Cardiac fibroblast (primary cell): ENCODE measurements at regions not wholly inside any gene's neighbourhood (a gene's known extent, or its start where the extent isn't known, plus 50 kb on each side); places are given as distances from the start of the nearest gene placed in this dataset.

ENCODE experiments used
- DNase-seq, 2 donors: peaks; one replicate each; pipeline versions ENCODE4 v3.0.0 to v3.0.0-alpha.2; 2010; ENCODE audit warnings: low read depth in 2 of 2
- H3K4me3 ChIP-seq, 2 donors: replicated peaks in 1 of 2; 1 replicate in 1 of 2; 2 replicates in 1 of 2; pipeline ENCODE4 v1.5.1; 2011; ENCODE audit warnings: low read depth in 2 of 2, low read length in 2 of 2, mild to moderate bottlenecking in 2 of 2, moderate library complexity in 1 of 2
- TF ChIP-seq, protein P1 (sequence below): IDR thresholded peaks from one replicate; pipeline ENCODE4 v1.5.1; 2011; ENCODE audit warnings: low read depth, mild to moderate bottlenecking, low read length, inconsistent platforms

GRCh38 chr22:49373289-49373666, 454.4 kb downstream of the BRD1 start:
- DNase-seq = no peak
- H3K4me3 ChIP-seq = no peak overlapping the region
- TF ChIP-seq, protein P1, sequence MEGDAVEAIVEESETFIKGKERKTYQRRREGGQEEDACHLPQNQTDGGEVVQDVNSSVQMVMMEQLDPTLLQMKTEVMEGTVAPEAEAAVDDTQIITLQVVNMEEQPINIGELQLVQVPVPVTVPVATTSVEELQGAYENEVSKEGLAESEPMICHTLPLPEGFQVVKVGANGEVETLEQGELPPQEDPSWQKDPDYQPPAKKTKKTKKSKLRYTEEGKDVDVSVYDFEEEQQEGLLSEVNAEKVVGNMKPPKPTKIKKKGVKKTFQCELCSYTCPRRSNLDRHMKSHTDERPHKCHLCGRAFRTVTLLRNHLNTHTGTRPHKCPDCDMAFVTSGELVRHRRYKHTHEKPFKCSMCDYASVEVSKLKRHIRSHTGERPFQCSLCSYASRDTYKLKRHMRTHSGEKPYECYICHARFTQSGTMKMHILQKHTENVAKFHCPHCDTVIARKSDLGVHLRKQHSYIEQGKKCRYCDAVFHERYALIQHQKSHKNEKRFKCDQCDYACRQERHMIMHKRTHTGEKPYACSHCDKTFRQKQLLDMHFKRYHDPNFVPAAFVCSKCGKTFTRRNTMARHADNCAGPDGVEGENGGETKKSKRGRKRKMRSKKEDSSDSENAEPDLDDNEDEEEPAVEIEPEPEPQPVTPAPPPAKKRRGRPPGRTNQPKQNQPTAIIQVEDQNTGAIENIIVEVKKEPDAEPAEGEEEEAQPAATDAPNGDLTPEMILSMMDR = no peak

DNA sequence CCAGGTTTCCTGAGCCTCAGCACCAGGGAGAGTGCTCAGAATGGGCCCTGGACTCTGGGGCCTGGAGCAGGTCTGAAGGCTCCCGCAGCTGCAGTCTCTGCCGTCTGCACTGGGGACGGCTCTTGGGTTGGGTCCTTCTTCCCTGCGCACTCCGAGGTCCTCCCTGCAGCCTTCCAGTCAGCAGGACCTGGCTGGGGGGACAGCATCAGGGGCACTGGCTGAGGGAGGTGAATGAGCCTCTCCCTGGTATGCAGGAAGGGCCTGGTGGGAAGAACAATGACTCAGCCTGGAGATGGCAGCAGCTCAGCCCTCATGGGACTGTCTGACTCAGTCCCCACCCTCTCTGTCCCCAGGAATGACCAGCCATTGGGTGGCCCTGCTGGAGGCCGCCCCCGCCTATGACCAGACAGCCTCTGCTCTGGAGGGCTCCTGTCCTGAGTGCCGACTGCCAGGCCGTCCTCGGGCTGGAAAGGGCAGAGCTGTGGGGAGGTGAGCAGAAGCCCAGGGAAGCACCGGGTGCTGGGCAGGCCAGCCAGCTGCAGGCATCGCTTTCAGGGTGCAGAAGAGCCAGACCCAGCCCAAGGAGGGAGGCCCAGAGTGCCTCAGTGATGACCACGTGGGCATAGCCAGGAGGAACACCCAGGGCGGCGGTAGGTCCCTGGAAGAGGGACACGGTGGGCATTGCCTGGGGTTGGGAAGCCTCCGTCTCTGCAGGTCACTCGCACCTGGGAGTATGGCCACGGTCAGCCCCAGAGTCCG, 455.0 kb downstream of the BRD1 start:
- H3K4me3 ChIP-seq = no peak overlapping the region
- TF ChIP-seq, protein P1 = no peak
- DNase-seq = peak in 1 of 2 donors; percentile 2

GRCh38 chr22:49372111-49372529, 455.6 kb downstream of the BRD1 start:
- no peak for DNase-seq
- TF ChIP-seq, protein P1 = no peak
- H3K4me3 ChIP-seq = no peak overlapping the region

- TF ChIP-seq, protein P1 = no peak
- no peak for DNase-seq
- H3K4me3 ChIP-seq = no peak overlapping the region
Observed at GRCh38 chr22:49371325-49372110, 456.2 kb downstream of the BRD1 start.

DNA sequence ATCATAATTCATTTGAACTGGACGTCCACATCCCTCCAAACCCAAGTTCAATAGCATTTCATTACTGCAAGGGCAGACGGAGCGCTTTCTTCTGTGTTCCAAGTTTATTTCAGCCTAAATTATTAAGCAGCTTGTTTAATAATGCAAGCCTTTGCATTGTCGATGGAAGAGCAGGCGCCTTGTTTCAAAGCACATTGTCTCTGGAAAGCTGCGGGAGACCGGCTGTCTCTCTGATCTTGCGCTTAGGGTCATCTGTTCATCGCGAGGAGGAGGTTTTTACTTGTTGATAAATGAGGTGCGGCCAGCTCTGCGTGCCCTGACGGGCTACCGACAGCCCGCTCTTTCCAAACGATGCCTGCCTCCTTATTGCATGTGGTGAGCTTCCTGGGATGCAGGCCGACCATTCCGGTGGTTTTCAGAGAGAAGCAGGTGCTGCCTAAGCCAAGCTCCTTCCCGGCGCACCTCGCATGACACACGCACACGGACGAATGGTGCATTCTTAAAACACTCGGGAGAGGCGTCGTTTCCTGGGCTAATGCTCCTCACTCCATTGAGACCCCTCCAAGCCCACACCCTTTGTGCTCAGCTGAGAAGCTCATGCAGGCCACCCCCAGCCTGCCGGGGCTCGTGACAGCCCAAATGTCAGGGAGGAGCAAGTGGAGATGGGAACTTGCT, 456.9 kb downstream of the BRD1 start:
- no peak for DNase-seq
- TF ChIP-seq, protein P1 = no peak
- no peak overlapping the region for H3K4me3 ChIP-seq

GRCh38 chr22:49369726-49370626, 457.7 kb downstream of the BRD1 start:
- DNase-seq = no peak
- H3K4me3 ChIP-seq = no peak overlapping the region
- TF ChIP-seq, protein P1 = no peak
